GM12892 (cell line): ENCODE measurements at regions not wholly inside any gene's neighbourhood (a gene's known extent, or its start where the extent isn't known, plus 50 kb on each side); places are given as distances from the start of the nearest gene placed in this dataset.

ENCODE experiments used
- POLR2A ChIP-seq: IDR thresholded peaks from 2 replicates; pipeline ENCODE4 v1.6.1; 2011; ENCODE audit warnings: low read depth, low read length, control low read depth
- POLR2AphosphoS5 ChIP-seq: IDR thresholded peaks from 2 replicates; pipeline ENCODE4 v1.6.1; 2011; ENCODE audit warnings: low read depth, low read length, control low read depth
- TAF1 ChIP-seq: IDR thresholded peaks from 2 replicates; pipeline ENCODE4 v1.6.1; 2011; ENCODE audit warnings: low read depth, mild to moderate bottlenecking, control low read depth, low read length, borderline replicate concordance

DNA sequence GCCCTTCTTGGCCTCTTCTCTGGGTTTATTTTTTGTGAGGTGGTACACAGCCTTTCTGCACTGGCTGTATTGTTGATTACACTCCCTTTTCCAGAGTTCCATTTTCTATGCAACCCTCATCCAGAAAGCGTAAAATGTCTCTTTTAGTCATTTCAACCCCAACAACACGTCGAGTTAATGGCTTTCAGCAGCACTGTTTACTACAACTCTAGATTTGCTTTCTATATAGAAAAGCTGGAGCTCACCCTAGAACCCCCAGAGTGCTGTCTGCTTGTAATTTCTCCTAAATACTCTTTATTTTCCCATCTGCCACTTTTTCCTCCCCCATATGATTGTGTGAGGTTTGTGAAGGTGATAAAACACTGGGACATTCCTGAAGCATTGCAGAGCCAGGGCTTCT lies 148.9 kb upstream of the TMTC4 start:
- TF ChIP-seq POLR2A (no peak), POLR2AphosphoS5 (no peak), TAF1 (no peak)
